PC-9 (cell line): ENCODE measurements at regions not wholly inside any gene's neighbourhood (a gene's known extent, or its start where the extent isn't known, plus 50 kb on each side); places are given as distances from the start of the nearest gene placed in this dataset.

Experiments used
- CTCF ChIP-seq: fragments of 200-600 bp; sonication (generic); conservative IDR thresholded peaks from 2 replicates; pipeline ENCODE4 v1.6.1; 2017; ENCODE audit warnings: mixed run types, antibody characterized with exemption, mild to moderate bottlenecking, moderate library complexity
- EZH2 ChIP-seq: fragments of 200-600 bp; sonication (generic); IDR thresholded peaks from 2 replicates; pipeline ENCODE4 v1.8.0; 2017; ENCODE audit warnings: antibody characterized with exemption, low read depth

- TF ChIP-seq CTCF = no peak
- TF ChIP-seq EZH2 = no peak
Measured at GRCh38 chr6:144617708-144618107, 332.6 kb downstream of the UTRN start.
